ENCODE measurements at regions not wholly inside any gene's neighbourhood (a gene's known extent, or its start where the extent isn't known, plus 50 kb on each side); places are given as distances from the start of the nearest gene placed in this dataset.

- TF ChIP-seq CTCF (IDR thresholded peaks at IDR 0.05) (no peak), MAX (CRISPR knock-in tag; IDR thresholded peaks at IDR 0.05) (no peak), E2F5 (CRISPR knock-in tag; IDR thresholded peaks at IDR 0.05) (no peak), TEAD1 (CRISPR knock-in tag; IDR thresholded peaks at IDR 0.05) (no peak), ZBTB21 (CRISPR knock-in tag; IDR thresholded peaks at IDR 0.05; ENCODE audit: borderline replicate concordance) (no peak), ATF2 (CRISPR knock-in tag; IDR thresholded peaks at IDR 0.05; ENCODE audit: borderline replicate concordance, low read depth) (no peak), USF2 (CRISPR knock-in tag; IDR thresholded peaks at IDR 0.05) (no peak), ZNF232 (CRISPR knock-in tag; IDR thresholded peaks at IDR 0.05) (no peak)
Observed at GRCh38 chr5:98517560-98518366, 255.7 kb upstream of the RGMB start.

Measured in WTC11 (cell line).